ENCODE measurements at regions not wholly inside any gene's neighbourhood (a gene's known extent, or its start where the extent isn't known, plus 50 kb on each side); places are given as distances from the start of the nearest gene placed in this dataset.

- TF ChIP-seq CTCF (conservative IDR thresholded peaks at IDR 0.05 in 1 of 2, IDR thresholded peaks at IDR 0.05 in 1 of 2; ENCODE audit: extremely low read depth in 1 of 2, insufficient read depth in 1 of 2, low read depth in 1 of 2, low read length in 2 of 2) (no peak), EZH2 (IDR thresholded peaks at IDR 0.05; ENCODE audit: borderline replicate concordance, low read length) (no peak)
Observed at GRCh38 chr11:33410086-33410765, 153.0 kb downstream of the HIPK3 start.

Data from mammary epithelial cell (primary cell).